HG02798 (cell line): ENCODE measurements at regions not wholly inside any gene's neighbourhood (a gene's known extent, or its start where the extent isn't known, plus 50 kb on each side); places are given as distances from the start of the nearest gene placed in this dataset.

ENCODE experiments used
- ATAC-seq: cut with Tn5 transposase; IDR thresholded peaks from one replicate; pipeline ENCODE4 v1.9.1; 2021; ENCODE audit warnings: mild to moderate bottlenecking; ENCODE audit not compliant: unreplicated experiment, poor library complexity

DNA sequence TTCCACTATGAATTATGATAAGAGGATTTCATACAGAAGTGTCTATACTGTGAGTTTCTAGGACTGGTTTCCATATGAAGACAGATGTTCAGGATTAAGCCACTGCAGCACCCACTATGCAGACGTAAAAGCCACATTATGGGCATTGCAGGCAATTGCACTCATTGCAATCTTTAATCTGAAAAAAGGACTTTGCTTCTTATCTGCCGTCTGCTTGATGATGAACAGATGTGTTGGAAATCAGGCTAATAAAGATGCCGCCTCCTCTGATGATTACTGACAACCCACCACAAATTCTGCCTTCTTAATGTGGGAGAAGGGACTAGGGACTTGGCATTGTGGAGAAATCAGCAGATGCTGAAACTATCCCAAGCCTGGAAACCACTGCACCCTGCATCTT, 276.9 kb downstream of the IRF8 start:
- no peak for ATAC-seq

- ATAC-seq: no peak
Observed at GRCh38 chr16:86176462-86176861, 277.5 kb downstream of the IRF8 start.

DNA sequence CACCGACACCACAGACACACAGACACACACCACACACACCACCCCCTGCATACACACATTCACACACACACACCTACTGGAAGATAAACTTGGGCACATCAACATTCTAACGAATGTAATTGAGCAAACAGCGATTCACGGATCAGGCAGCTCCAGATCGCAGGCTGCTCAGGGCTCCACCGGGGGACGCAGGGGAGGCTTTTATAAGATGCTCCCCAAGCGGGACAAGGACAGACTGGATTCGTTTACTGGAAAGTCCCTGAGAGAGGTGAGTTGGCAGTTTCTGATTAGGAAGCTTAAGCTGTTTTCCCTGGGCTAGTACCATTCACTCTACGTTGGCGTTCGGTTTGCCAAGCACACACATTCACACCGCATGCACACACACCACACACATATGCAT, 281.3 kb downstream of the IRF8 start:
- ATAC-seq: no peak

DNA sequence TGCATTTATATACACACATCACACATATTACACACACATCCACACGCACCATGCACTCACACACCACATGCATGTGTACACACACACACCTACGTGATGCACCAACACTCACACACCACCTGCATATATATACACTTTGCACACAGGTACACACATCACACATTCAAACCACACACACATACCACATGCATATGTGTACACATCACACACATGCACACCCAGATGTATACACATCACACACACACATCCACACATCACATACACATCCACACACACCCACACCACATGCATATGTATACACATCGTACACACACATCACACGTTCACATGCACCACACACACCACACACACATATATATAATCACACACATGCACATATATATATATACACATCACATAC, 281.8 kb downstream of the IRF8 start:
- no peak for ATAC-seq

DNA sequence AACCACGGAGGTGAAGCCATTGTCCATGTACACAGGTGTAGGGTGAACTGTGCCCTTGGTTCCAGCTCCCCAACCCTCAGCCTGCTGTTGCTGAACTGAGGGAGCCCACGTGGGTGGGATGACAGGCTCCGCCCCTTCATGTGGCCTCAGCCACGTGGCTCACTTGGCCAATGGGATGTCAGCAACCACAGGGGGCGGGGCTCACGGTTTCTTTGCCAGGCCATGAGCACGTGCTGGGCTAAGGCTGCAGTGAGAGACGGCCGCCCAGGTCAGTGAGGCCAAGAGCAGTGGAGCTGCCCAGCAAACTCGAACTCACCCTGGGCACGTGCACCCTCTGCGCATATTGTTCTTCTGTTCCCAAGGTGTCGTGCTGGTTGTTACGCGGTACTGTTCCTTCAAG, 282.6 kb downstream of the IRF8 start:
- no peak for ATAC-seq

DNA sequence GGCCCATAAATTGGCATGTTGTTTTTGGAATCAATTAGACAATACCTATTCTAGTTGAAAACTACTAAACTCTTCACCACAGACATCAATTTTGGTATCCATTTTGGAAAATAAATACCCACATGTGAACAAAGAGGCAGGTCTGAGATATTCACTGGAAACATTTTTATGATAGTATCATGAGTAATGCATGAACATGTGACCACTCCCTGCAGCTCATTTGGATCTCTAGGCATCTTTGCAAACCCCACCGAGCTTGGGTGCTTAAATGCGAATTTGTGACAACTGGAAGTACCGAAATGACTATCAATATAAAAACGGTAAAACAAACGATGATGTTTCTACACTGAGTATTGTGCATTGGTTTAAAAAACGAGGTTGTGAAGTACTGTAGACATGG, 285.2 kb downstream of the IRF8 start:
- no peak for ATAC-seq

DNA sequence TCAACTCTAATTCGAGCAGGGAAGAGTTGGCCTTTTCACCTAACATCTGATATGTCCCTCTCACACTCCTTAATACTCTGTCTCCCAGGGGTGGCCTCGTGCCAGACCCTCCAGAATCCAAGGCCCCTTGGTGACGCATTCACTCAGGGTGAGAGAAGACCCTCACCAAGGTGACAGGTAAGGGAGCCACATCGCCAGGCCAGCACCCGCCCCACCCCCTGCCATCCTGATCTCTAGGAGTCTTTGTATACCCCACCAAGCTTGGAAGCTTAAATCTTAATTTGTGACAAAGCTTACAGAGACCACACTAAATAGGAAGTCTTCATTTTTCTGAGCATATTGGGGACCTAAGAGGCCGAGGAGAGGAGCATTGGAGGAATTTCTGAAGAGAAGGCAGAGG, 286.1 kb downstream of the IRF8 start:
- no peak for ATAC-seq

DNA sequence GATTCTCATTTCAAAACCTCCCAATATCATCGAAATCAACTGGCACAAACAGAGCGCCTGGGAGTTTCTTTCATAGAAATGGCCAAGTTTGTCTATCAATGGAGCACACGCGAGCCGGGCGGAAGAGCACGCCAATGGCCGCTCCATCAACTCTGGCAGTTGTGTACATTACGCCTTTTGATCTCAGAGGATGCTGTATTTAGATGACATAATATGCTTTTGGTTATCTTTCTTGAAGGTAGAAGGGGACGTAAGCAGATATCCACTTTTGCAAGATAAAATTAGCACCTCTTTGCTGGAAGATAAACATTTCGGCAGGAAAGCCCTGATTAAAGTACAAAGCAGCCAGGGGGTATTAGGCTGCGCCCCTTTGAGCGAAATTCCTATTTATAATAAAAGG, 287.4 kb downstream of the IRF8 start:
- no peak for ATAC-seq

- no peak for ATAC-seq
Observed at GRCh38 chr16:86189934-86190333, 291.0 kb downstream of the IRF8 start.

GRCh38 chr16:86191663-86192062, 292.7 kb downstream of the IRF8 start:
- no peak for ATAC-seq

GRCh38 chr16:86193528-86194193, 294.7 kb downstream of the IRF8 start:
- no peak for ATAC-seq

DNA sequence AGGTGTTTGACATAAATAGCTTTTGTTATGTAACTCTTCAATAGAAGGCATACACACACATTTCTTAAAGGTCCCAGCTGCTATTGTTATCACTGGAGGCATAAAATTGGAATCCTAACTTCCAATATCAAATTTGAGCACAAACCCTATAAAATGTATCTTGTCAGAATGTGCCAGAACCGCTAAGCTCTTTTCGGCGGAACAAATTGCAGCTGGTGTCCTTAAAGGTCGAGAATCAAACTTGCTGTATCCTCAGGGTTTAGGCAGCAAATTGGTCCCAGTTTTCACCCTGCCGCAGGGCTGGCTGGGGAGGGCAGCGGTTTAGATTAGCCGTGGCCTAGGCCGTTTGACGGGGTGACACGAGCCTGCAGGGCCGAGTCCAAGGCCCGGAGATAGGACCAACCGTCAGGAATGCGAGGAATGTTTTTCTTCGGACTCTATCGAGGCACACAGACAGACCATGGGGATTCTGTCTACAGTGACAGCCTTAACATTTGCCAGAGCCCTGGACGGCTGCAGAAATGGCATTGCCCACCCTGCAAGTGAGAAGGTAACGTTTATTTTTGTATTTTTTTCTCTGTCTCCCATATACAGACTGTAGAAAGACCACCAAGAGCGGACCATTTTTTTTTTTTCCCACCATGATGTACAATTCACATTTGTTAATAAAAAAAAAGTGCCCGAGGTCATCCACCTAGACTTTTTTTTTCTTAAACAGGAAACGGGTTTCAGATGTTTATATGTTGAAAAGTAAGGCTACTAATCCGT, 297.1 kb downstream of the IRF8 start:
- no peak for ATAC-seq

DNA sequence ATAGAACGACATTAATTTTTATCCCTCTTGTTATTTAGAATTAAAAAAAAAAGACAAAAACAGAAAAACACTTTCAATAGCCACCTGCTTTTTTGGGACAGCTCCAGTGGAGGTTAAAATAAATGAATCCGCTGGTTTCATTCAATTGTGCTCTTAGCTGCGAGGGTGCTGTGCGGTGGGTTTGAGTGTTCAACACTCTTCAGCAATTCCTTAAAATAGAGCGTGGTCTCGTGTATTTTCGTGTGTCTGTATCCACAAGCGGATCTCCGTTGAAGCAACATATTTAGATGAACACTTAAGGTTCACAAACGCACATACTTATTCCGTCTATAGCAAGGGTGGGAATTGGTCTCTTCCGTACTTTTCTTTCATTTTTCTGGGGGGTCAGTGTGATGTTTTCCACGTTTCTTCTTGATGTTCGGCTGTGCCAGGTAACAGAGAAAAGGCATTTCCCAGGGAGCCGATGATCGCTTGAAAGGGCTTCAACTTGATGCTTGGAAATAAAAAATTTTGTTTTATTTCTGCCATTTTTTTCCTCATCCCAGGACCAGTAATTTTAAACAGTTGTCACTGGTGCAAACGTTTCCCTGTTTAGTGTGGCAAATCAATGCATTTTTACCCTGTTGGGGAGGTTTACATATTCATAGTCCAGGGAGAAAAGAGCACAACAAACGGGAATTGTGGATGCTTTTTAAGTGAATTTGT, 297.9 kb downstream of the IRF8 start:
- no peak for ATAC-seq

- no peak for ATAC-seq
Observed at GRCh38 chr16:86198206-86199118, 299.5 kb downstream of the IRF8 start.

DNA sequence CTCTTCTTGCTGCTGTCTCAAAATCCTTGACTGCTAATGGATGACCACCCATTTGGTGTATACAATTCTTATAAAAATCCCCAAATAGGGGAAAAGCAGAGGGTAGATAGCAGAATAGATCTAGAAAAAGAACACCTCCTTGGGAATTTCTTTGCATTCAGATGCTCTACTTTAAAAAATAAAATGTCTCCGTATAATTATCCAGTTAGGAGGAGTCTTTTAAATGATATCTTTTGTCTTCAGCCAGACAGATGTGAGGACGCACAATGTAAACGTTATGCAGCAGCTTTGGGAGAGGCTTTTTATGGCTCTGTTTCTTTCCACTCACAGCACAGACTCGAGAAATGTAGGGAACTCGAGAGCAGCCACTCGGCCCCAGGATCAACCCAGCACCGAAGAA, 300.2 kb downstream of the IRF8 start:
- ATAC-seq: no peak

DNA sequence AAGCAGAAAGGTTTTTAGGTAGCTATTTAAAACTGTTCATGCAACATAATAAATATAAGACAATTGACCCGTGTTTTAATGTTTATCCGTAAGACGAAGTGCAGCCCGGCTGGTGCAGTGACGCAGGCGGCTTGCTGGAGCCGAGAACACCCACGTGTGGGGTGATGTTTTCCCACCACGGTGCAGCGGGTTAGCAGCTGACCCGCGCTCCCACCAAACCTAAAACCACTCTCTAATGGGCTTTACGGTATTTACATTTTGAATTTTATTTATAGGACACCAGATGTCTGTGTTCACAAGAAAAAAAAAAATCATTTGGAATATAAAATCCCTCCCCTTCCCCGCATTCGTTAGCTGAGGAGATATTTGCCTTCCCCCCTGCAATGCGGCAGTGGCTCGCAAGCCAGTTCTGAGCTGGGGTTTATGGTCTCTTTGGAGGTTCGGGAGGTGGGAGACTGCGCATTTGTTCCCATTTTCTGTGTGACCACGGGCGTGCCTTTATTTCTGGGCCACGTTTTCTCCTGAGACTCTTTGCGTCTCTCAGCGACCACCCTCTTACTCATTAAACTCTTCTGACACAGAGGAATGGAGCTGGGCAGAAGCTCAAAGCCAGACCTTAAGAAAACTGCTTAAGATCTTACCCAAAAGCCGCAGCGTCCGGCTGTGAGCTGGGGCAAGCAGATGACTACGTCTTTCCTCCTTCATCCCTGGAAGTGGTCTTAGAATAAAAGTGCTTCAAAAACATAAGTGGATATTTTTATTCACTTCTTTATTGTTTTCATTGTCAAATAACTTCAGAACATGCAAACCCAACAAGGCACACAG, 301.1 kb downstream of the IRF8 start:
- ATAC-seq: no peak

DNA sequence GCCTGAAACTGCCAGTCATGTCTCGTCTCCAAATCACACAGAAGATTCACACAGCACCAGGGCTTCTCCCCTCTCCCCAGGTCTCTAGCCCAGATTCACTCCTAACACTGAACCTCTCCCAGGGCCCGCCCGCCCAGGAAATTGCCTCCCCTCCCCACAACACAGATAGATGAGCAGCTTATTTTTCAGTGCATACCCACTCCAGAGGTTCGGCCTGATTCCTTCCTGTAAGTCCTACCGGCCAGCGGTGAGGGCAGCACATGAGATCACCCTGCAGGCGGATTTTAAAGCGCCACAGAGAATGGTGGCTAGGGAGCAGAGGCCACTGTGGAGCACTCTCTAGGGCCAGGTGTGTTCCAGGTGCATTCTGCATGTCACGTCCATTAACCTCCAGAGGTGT, 301.8 kb downstream of the IRF8 start:
- no peak for ATAC-seq

GRCh38 chr16:86201746-86202145, 302.8 kb downstream of the IRF8 start:
- ATAC-seq: no peak

GRCh38 chr16:86202267-86202666, 303.3 kb downstream of the IRF8 start:
- no peak for ATAC-seq
